HL-60 (cell line): ENCODE measurements at regions not wholly inside any gene's neighbourhood (a gene's known extent, or its start where the extent isn't known, plus 50 kb on each side); places are given as distances from the start of the nearest gene placed in this dataset.

ENCODE experiments used
- DNase-seq, 2 experiments: peaks; one replicate each; pipeline ENCODE4 v3.0.0-alpha.2; 2010 to 2020; ENCODE audit warnings: low read depth in 1 of 2, low spot score in 1 of 2
- H3K27ac ChIP-seq: fragments of 250-450 bp; sonication (Bioruptor Pico); replicated peaks from 2 replicates; pipeline ENCODE4 v1.5.1; 2020; ENCODE audit warnings: mild to moderate bottlenecking, moderate library complexity
- H3K27me3 ChIP-seq: fragments of 250-450 bp; sonication (Bioruptor Pico); 2 replicates; pipeline ENCODE4 v1.5.1; 2021; ENCODE audit warnings: mild to moderate bottlenecking, moderate library complexity; ENCODE audit not compliant: insufficient read depth, poor library complexity, severe bottlenecking
- H3K4me3 ChIP-seq: replicated peaks from 2 replicates; pipeline ENCODE4 v1.5.1; 2011; ENCODE audit warnings: mild to moderate bottlenecking, control low read depth, low read length; ENCODE audit not compliant: insufficient read depth
- GABPA ChIP-seq: IDR thresholded peaks from 2 replicates; pipeline ENCODE4 v1.6.1; 2012; ENCODE audit warnings: low read depth
- POLR2AphosphoS5 ChIP-seq: IDR thresholded peaks from 2 replicates; pipeline ENCODE4 v1.6.1; 2012; ENCODE audit warnings: low read depth
- SPI1 ChIP-seq: IDR thresholded peaks from 2 replicates; pipeline ENCODE4 v1.6.1; 2012; ENCODE audit warnings: low read depth, mild to moderate bottlenecking, borderline replicate concordance
- TF ChIP-seq, protein P1 (sequence below): IDR thresholded peaks from 2 replicates; pipeline ENCODE4 v1.6.1; 2012; ENCODE audit warnings: low read depth; ENCODE audit not compliant: insufficient replicate concordance
- TF ChIP-seq, protein P2 (sequence below): IDR thresholded peaks from one replicate; pipeline ENCODE4 v1.5.1; 2011; ENCODE audit warnings: low read length, control low read depth, inconsistent platforms; ENCODE audit not compliant: insufficient read depth

DNA sequence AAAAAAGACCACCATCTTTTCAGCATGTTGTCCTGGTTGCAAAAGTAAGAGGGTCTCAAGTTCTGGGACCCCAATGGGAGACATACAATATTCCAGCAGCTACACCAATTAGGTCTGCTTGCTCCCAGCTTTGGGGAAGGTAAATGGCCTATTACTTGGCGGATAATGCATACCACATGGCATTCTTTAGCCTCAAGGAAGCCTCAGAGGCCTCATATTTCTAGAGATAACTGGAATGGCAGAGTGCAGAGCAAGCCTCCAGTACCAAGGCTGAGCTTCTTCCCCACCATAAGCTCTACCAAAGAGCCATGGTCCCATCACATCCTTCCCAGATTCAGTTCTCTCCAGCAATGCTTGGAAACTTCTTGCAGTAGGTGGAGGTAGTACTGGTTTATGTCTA, 493.8 kb downstream of the SHQ1 start:
- TF ChIP-seq, protein P1, sequence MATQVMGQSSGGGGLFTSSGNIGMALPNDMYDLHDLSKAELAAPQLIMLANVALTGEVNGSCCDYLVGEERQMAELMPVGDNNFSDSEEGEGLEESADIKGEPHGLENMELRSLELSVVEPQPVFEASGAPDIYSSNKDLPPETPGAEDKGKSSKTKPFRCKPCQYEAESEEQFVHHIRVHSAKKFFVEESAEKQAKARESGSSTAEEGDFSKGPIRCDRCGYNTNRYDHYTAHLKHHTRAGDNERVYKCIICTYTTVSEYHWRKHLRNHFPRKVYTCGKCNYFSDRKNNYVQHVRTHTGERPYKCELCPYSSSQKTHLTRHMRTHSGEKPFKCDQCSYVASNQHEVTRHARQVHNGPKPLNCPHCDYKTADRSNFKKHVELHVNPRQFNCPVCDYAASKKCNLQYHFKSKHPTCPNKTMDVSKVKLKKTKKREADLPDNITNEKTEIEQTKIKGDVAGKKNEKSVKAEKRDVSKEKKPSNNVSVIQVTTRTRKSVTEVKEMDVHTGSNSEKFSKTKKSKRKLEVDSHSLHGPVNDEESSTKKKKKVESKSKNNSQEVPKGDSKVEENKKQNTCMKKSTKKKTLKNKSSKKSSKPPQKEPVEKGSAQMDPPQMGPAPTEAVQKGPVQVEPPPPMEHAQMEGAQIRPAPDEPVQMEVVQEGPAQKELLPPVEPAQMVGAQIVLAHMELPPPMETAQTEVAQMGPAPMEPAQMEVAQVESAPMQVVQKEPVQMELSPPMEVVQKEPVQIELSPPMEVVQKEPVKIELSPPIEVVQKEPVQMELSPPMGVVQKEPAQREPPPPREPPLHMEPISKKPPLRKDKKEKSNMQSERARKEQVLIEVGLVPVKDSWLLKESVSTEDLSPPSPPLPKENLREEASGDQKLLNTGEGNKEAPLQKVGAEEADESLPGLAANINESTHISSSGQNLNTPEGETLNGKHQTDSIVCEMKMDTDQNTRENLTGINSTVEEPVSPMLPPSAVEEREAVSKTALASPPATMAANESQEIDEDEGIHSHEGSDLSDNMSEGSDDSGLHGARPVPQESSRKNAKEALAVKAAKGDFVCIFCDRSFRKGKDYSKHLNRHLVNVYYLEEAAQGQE = no peak
- TF ChIP-seq SPI1 (no peak), POLR2AphosphoS5 (no peak)
- TF ChIP-seq, protein P2, sequence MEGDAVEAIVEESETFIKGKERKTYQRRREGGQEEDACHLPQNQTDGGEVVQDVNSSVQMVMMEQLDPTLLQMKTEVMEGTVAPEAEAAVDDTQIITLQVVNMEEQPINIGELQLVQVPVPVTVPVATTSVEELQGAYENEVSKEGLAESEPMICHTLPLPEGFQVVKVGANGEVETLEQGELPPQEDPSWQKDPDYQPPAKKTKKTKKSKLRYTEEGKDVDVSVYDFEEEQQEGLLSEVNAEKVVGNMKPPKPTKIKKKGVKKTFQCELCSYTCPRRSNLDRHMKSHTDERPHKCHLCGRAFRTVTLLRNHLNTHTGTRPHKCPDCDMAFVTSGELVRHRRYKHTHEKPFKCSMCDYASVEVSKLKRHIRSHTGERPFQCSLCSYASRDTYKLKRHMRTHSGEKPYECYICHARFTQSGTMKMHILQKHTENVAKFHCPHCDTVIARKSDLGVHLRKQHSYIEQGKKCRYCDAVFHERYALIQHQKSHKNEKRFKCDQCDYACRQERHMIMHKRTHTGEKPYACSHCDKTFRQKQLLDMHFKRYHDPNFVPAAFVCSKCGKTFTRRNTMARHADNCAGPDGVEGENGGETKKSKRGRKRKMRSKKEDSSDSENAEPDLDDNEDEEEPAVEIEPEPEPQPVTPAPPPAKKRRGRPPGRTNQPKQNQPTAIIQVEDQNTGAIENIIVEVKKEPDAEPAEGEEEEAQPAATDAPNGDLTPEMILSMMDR = no peak
- Histone ChIP-seq H3K27ac (no peak overlapping the region), H3K4me3 (no peak overlapping the region), H3K27me3 (no peaks in the 10 kb centered on the region)
- no peak for DNase-seq

DNA sequence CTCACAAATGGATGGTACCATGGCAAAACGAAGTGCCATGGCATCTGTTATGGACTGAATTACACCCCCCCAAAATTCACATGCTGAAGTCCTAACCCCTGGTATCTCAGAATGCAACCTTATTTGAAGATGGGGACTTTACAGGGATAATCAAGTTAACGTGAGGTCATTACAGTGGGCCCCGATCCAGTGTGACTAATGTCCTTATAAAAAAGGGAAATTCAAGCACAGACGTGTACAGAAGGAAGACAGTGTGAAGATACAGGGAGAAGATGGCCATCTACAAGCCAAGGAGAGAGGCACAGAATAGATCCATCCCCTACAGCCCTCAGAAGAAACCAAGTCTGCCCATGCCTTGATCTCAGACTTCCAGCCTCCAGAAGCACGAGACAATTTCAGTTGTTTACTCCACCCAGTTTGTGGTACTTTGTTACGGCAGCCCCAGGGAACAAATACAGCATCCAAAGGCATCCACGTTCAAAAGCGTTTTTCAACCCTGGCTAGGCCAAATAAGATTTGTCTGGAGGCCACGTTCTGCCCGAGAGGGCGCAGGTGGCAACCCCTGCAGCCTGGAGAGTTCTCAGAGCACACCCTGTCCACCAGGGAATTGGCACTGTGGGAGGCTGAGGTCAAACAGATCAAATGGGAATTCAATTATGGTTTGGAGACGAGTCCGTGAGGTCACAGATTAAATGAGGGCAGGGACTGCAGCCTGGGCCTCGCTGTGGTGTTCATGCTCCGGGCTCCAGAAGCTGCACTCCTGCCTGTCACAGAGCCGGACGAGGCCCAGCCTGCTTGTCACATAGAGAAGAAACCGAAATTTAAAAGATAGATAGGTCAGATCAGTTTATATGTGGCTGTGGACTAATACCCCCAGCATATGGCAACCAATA, 494.8 kb downstream of the SHQ1 start:
- Histone ChIP-seq H3K27me3 (no peaks in the 10 kb centered on the region), H3K4me3 (no peak overlapping the region), H3K27ac (no peak overlapping the region)
- no peak for DNase-seq
- TF ChIP-seq POLR2AphosphoS5 (no peak), GABPA (no peak), SPI1 (no peak)
- TF ChIP-seq, protein P1 = no peak
- TF ChIP-seq, protein P2 = no peak

DNA sequence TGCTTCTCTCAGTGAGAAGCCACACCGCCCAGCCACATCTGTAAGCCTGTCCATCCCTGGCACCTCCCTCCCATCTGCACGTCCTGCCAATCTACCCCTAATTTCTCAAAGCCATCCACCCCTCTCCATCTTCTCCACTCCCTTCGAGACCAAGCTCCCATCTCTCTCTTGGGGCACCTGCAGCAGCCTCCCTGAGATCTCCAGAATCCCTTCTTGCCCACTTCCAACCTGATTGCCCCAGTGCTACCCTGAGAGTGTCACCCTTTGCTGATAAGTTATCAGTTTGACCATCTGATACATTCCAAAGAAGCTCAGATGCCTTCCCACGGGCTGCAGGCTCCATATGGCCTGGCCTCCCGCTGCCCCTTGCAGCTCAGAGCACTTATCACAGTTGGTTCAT, 496.1 kb downstream of the SHQ1 start:
- TF ChIP-seq GABPA = no peak
- no peak for TF ChIP-seq SPI1
- TF ChIP-seq, protein P2 = no peak
- no peak for TF ChIP-seq POLR2AphosphoS5
- no peak for DNase-seq
- Histone ChIP-seq H3K27me3 (no peaks in the 10 kb centered on the region), H3K4me3 (no peak overlapping the region), H3K27ac (no peak overlapping the region)

DNA sequence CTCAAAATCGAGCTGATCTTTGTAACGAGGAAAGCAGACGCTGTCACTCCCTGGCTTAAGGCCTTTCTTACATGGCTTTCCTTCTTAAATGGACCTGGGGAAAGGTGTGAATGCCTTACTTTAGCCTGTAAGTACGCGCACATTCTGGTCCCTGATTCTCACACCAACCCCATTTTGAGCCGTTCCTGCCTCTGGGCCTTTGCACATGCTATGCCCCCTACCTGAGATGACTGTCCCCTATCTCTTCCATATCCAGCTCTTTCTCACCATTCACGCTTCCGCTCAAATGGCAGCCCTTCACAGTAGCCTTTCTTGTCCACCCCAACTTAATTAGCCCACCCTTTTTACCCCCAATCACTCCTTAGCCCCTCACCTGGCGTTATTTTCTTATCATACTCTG, 496.7 kb downstream of the SHQ1 start:
- Histone ChIP-seq H3K4me3 (no peak overlapping the region), H3K27me3 (no peaks in the 10 kb centered on the region), H3K27ac (no peak overlapping the region)
- no peak for TF ChIP-seq SPI1
- TF ChIP-seq, protein P2 = no peak
- no peak for DNase-seq
